ENCODE measurements at regions not wholly inside any gene's neighbourhood (a gene's known extent, or its start where the extent isn't known, plus 50 kb on each side); places are given as distances from the start of the nearest gene placed in this dataset.

DNA sequence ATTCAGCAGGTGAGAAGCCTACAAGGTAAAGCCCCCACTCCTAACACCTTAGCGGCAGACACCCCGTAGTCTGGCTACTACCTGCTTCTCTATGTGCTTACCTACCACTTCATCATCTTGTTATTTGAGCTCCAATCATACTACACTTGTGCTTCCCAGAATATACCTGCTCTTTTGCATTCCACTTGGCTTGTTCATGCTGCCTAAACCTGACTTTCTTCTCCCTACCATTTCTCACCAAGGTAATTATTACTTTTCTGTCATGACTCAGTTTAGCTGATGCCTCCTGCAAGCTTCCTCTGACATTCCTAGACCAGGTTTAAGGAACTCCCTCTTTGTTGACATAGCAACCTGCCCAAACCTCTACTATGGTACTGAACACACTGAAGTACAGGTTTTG is 495.6 kb upstream of the C1orf87 start:
- Histone ChIP-seq H3K27ac (peak overlapping the region; percentile 8 to 49), H3K36me3 (no peaks in the 10 kb centered on the region), H3K9me3 (no peaks in the 10 kb centered on the region), H3K4me3 (no peak overlapping the region), H3K27me3 (no peaks in the 10 kb centered on the region), H3K4me1 (peaks cover 0 to 12% of the 10 kb centered on the region in 2 donors)
- peak; percentile 78 for ATAC-seq
- no peak for DNase-seq
- intact Hi-C loops (cut with DNase I), result no loop called here
- TF ChIP-seq CTCF (IDR thresholded peaks at IDR 0.05), result no peak

- Histone ChIP-seq H3K4me1 (no peaks in the 10 kb centered on the region), H3K4me3 (no peak overlapping the region), H3K27me3 (no peaks in the 10 kb centered on the region), H3K36me3 (no peaks in the 10 kb centered on the region), H3K27ac (no peak overlapping the region), H3K9me3 (no peaks in the 10 kb centered on the region)
- intact Hi-C loops (cut with DNase I), result no loop called here
- DNase-seq (no peak), ATAC-seq (no peak)
- no peak for TF ChIP-seq CTCF (IDR thresholded peaks at IDR 0.05)
These were observed 493.7 kb upstream of the C1orf87 start for GRCh38 chr1:60567256-60567655.

DNA sequence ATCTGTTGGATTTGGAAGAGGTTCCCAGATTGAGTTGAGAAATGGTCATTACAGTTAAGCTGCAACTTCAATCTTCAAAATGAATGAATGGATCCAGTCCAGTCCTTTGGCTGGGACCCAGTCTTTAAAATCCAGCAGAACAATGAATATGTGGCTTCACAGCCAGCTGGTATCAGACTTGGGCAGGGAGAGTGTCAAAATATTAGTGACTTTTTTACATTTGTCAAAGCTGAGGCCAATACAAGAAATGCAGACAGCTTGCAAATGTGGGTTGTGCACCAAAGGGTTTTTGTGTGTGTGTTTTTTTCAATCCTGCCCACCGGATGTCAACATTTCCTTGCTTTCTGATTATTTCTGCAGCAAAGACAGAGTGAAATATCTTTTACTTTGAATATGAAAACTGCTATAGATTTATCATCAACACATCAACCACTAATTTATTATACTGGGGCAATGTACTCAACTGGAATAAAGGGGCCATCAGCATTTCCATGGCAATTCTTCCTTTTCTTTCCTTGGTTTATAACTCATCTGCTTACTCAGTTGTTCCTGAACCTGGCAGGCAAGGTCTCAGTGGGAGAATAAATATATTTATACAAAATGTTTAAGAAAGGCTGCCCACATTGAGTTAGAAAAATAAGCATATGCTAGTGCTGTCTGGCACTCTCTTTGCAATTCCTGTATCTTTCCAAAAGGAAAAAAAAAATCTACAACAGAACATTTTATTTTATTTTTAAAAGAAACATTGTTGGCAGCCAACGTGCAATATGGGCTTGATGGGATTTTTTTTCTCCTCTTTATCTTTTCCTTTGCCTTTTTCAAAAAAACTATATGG is 491.6 kb upstream of the C1orf87 start:
- Histone ChIP-seq H3K4me3 (no peak overlapping the region), H3K36me3 (no peaks in the 10 kb centered on the region), H3K27me3 (no peaks in the 10 kb centered on the region), H3K4me1 (no peaks in the 10 kb centered on the region), H3K9me3 (no peaks in the 10 kb centered on the region), H3K27ac (no peak overlapping the region)
- peak in 2 of 4 donors; percentile 80 to 83 for DNase-seq
- ATAC-seq, result no peak
- intact Hi-C loops (cut with DNase I), result no loop called here
- no peak for TF ChIP-seq CTCF (IDR thresholded peaks at IDR 0.05)

- intact Hi-C loops (cut with DNase I), result no loop called here
- no peak for TF ChIP-seq CTCF (IDR thresholded peaks at IDR 0.05)
- H3K27me3 ChIP-seq, result no peaks in the 10 kb centered on the region
These were observed 490.4 kb upstream of the C1orf87 start for GRCh38 chr1:60563777-60564535.

DNA sequence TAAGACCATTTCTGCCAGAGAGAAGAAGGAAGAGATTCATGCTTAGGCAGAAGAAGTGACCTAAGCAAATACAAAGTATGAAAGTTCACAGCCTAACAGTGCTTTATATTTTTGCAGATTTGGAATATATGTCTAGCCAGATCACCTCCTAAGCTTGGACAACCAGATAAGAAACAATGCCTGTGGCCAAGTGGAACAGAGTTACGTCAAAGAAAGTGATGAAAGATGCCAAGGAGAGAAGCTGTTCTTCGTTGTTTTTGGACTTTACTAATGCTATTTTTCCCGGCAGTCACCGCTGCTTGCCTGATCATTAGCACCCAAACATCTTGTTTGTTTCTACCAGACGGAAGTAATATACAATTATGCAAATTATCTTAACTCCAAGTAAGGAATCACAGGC is 489.2 kb upstream of the C1orf87 start:
- TF ChIP-seq CTCF (IDR thresholded peaks at IDR 0.05), result no peak
- no peaks in the 10 kb centered on the region for H3K9me3 ChIP-seq
- no peak overlapping the region for H3K27ac ChIP-seq
- intact Hi-C loops (cut with DNase I), result no loop called here
- ATAC-seq (no peak), DNase-seq (peak in 2 of 4 donors; percentile 39 to 40)
- no peaks in the 10 kb centered on the region for H3K4me1 ChIP-seq
- H3K36me3 ChIP-seq, result no peaks in the 10 kb centered on the region
- H3K27me3 ChIP-seq, result no peaks in the 10 kb centered on the region
- no peak overlapping the region for H3K4me3 ChIP-seq

More at GRCh38 chr1:60563777-60564535, 490.4 kb upstream of the C1orf87 start:
- no peak overlapping the region for H3K27ac ChIP-seq
- DNase-seq (peak in 2 of 4 donors; percentile 84 to 85), ATAC-seq (no peak)
- H3K9me3 ChIP-seq, result no peaks in the 10 kb centered on the region
- no peaks in the 10 kb centered on the region for H3K4me1 ChIP-seq
- H3K36me3 ChIP-seq, result no peaks in the 10 kb centered on the region
- no peak overlapping the region for H3K4me3 ChIP-seq

All from left lung (tissue), 4 donors.